ENCODE measurements at regions not wholly inside any gene's neighbourhood (a gene's known extent, or its start where the extent isn't known, plus 50 kb on each side); places are given as distances from the start of the nearest gene placed in this dataset.

DNA sequence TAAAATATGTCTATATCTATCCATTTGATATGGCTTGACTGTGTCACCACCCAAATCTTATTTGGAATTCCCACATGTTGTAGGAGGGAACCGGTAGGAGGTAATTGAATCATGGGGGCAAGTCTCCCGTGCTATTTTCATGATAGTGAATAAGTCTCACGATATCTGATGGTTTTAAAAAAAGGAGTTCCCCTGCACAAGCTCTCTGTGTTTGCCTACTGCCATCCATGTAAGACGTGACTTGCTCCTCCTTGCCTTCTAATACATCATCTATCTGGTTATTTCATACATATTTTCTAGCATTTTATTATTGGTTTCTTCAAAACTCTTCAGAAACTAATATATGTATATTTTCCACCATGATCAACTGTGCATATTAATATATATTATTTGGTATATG is 57.3 kb upstream of the AMZ2 start:
- TF ChIP-seq, protein P1, sequence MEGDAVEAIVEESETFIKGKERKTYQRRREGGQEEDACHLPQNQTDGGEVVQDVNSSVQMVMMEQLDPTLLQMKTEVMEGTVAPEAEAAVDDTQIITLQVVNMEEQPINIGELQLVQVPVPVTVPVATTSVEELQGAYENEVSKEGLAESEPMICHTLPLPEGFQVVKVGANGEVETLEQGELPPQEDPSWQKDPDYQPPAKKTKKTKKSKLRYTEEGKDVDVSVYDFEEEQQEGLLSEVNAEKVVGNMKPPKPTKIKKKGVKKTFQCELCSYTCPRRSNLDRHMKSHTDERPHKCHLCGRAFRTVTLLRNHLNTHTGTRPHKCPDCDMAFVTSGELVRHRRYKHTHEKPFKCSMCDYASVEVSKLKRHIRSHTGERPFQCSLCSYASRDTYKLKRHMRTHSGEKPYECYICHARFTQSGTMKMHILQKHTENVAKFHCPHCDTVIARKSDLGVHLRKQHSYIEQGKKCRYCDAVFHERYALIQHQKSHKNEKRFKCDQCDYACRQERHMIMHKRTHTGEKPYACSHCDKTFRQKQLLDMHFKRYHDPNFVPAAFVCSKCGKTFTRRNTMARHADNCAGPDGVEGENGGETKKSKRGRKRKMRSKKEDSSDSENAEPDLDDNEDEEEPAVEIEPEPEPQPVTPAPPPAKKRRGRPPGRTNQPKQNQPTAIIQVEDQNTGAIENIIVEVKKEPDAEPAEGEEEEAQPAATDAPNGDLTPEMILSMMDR (IDR thresholded peaks at IDR 0.05; ENCODE audit: low read depth, low read length, missing control alignments), result no peak
- in situ Hi-C loops (cut with HindIII; ENCODE audit: low sequenced_read_pairs), result no loop called here
- H3K4me3 ChIP-seq (ENCODE audit: low read depth, low read length), result no peak overlapping the region
- DNase-seq (ENCODE audit: low read depth), result no peak

DNA sequence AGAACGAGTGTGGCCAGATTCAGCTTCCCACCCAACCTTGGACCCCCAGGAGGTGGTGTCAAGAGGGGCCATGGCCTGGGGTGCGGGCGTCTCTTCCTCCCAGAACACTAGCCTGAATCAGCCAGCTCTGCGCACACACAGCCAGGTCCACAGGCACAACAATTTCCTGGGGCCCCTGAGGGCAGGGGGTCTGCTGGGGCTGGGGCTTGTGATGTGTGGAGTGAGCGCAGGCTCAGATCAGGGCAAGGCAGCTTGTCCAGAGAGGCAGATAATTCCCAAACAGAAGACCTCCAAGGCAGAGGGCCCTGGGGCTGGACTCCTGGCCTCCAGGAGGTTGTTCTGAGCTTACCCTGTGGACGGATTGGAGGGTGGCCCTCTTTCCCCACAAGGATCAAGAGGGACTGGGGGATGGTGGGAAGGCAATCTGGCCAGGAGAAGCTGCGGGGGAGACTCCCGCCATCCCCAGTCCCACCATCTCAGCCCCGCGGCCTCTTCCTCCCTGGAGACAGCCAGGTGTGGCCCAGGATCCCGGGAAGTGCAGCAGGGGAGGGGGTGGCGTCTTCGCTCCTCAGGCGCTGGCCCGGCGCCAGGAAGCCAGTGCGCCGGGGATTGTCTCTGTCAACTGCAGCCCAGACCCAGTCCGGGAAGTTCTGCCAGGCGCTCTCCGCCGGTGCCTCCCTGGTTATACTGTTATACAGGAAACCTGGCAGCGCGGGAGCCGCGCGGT is 52.0 kb upstream of the AMZ2 start:
- no peak for DNase-seq (ENCODE audit: low read depth)
- no peak overlapping the region for H3K4me3 ChIP-seq (ENCODE audit: low read depth, low read length)
- TF ChIP-seq, protein P1 (IDR thresholded peaks at IDR 0.05; ENCODE audit: low read depth, low read length, missing control alignments), result no peak
- in situ Hi-C loops (cut with HindIII; ENCODE audit: low sequenced_read_pairs), result no loop called here

DNA sequence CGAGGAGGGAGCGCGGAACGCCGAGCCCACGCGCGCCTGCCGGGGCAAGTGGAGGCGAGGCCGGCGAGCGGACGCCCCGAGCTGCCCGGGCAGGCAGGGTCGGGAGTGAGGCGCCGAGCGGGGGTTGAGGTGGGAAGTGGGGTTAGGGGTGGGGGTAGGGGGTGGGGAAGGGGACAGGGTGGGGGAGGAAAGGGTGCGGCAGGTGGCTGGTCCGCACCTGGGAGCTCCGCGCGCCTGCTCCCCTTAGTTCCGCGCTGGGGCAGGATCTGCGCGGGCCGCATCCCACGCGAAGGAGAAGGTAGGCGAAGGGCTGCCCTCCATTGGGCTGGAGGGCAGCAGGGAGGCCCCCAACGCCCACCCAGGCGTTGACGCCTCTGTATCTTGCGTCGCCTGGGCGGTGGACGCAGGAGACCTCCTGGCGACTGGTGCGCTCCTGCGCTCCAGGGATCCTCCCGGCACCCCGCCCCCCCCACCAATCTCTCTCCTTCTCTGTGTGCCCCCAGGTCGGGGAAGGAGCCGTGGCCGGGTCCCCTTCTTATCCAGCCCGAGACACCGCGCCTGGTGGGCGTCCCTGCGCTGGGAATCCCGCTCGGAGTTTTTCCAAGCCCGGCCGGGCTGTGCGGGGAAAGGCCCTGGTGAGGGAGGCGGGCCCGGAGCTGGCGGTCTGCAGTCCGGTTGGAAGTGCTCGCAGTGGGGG is 51.3 kb upstream of the AMZ2 start:
- H3K4me3 ChIP-seq (ENCODE audit: low read depth, low read length), result no peak overlapping the region
- DNase-seq (ENCODE audit: low read depth), result no peak
- in situ Hi-C loops (cut with HindIII; ENCODE audit: low sequenced_read_pairs), result no loop called here
- TF ChIP-seq, protein P1 (IDR thresholded peaks at IDR 0.05; ENCODE audit: low read depth, low read length, missing control alignments), result no peak

DNA sequence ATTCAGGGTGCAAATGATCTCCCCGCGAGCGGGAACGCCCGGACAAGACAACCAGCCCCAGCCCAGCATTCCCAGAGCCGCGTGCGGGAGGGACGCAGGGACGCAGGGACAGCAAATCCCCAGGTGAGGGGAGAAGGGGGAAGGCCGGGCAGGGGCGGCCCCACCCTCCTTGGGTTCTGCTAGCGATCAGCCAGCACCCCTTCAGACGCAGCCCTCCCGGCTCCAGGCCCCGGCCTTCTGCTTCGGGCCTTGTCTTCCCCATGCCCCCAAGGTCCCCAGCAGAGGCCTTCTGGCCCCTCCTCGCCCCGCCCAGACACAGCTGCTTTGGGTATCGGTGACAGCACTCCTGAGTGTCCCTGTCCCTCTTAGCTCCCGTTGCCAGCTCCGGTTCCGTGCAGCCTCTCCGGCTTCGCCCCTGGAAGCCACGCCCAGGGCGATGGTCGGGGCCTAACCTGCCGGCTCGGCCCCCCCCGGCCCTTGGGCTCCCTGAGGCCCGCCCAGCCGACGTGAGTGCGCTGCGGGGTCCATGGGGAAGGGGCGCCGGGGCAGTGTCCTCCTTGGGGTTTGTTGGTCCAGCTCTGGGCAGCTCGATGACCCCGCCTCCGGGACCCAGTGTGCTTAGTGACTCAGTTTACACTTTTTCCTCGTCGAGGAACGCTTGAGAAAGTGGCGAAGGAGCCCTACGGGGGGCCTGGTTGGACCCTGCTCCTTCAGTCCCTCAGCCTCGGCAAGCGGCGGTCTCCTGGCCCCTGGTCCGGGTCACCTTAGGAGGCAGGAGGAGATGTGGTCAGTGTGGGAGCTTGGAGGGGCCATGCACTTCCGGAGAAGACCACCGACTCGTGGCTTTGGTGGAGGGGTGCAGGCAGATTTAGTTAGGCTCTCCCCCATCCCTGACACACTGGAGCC is 50.5 kb upstream of the AMZ2 start:
- no peak overlapping the region for H3K4me3 ChIP-seq (ENCODE audit: low read depth, low read length)

DNA sequence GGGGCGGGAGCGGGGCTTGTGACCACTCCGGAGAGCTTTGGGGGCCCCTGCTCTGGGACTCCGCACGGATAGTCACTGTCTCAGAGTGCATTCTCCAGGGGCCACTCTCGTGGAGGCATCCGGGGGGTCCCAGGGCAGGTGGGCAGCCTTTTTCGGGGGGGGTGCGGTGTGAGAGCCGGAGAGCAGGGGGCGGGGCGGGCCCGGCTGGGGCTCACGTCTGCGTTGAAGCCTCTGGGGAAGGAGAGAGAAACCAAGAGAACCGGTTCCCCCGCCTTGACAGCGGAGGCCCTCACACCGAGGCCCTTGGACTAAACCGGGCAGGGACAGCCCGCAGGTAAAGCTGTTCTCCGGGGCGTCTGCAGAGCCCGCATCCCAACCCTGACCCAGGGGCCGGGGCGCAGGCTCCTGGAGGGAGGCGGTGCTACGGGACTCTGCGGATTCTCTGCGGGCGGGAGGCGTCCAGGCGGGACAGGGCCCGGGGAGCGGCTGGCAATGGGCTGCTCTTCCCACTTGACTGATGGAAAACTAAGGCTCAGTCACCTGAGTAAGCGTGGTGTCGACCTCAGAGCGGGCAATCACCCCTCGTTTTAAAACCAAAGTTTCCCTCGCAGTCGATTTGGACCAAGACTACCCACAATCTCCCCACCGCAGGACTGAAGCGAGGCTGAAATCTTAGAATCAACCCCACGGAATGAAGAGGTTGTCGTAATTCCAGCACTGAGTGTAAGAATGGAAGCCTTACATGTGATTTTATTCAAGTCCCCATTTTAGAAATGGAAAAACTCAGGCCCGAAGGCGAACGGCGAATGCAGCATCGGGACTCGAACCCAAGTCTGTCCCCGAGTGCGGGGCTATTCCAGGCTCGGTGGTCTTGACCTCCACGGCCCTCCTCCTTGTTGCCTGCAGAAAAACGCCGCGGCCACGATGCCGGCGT is 49.6 kb upstream of the AMZ2 start:
- no peak overlapping the region for H3K4me3 ChIP-seq (ENCODE audit: low read depth, low read length)
- in situ Hi-C loops (cut with HindIII; ENCODE audit: low sequenced_read_pairs), result no loop called here
- no peak for DNase-seq (ENCODE audit: low read depth)
- TF ChIP-seq, protein P1 (IDR thresholded peaks at IDR 0.05; ENCODE audit: low read depth, low read length, missing control alignments), result no peak

More for the DNA sequence above, 50.5 kb upstream of the AMZ2 start:
- TF ChIP-seq, protein P1 (IDR thresholded peaks at IDR 0.05; ENCODE audit: low read depth, low read length, missing control alignments), result no peak
- no peak for DNase-seq (ENCODE audit: low read depth)
- in situ Hi-C loops (cut with HindIII; ENCODE audit: low sequenced_read_pairs), result no loop called here

Measured in astrocyte of the cerebellum (primary cell).